Left renal pelvis (tissue), 4 donors: ENCODE measurements at regions not wholly inside any gene's neighbourhood (a gene's known extent, or its start where the extent isn't known, plus 50 kb on each side); places are given as distances from the start of the nearest gene placed in this dataset.

ENCODE experiments used
- DNase-seq, 4 donors: peaks; one replicate each; pipeline ENCODE4 v3.0.0-alpha.2; 2013; ENCODE audit warnings: low read depth in 4 of 4, low spot score in 3 of 4

DNA sequence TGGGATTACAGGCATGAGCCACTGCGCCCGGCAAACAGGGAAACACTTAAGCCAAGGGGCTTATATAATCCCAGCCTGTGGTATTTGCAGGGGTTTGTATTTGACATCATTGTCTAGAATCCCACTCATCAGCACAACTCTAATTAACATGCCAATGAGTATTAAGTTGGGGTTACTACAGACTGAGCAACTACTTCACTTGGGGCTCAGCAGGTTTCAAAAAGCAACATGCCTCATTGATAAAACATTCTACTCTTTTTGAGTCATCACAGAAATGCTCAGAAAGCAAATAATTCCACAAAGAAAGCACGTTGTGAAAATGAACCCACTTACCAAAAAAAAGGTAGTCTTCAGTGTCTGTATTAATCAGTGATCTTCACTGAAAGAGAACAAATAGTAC lies 236.9 kb upstream of the CELF2 start:
- DNase-seq, result no peak

DNA sequence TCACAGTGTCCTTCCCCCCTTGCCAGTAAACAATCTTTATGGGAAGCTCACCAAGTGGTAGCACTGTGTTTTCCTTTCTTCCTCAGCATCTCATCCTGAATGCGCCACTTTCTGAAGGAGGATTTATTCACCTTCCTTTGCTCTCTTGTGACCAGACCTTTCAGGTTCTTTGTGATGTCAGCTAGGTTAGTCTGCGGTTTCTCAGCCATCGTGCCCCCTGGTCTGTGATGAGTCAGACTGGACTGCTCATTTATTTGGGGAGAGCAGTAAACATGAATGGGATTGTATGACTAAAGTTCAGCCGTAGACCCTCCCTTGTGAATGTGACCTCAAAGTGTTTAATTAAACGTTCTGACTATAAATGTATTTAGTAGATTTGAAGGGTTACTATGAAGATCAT lies 235.1 kb upstream of the CELF2 start:
- DNase-seq, result no peak

DNA sequence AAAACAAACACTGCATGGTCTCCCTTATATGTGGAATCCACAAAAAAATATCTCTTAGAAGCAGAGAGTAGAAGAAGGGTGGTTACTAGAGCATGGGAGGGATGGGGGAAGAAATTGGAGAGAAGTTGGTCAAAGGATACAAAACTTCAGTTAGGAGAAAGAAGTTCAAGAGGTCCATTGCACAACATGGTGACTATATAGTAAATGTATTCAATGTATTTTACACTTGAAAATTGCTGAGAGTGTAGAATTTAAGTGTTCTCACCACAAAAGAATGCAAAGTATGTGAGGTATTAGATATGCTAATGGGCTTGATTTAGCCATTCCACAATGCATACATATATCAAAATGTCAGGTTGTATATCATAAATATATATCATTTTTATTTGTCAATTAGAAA lies 232.0 kb upstream of the CELF2 start:
- DNase-seq, result no peak

DNA sequence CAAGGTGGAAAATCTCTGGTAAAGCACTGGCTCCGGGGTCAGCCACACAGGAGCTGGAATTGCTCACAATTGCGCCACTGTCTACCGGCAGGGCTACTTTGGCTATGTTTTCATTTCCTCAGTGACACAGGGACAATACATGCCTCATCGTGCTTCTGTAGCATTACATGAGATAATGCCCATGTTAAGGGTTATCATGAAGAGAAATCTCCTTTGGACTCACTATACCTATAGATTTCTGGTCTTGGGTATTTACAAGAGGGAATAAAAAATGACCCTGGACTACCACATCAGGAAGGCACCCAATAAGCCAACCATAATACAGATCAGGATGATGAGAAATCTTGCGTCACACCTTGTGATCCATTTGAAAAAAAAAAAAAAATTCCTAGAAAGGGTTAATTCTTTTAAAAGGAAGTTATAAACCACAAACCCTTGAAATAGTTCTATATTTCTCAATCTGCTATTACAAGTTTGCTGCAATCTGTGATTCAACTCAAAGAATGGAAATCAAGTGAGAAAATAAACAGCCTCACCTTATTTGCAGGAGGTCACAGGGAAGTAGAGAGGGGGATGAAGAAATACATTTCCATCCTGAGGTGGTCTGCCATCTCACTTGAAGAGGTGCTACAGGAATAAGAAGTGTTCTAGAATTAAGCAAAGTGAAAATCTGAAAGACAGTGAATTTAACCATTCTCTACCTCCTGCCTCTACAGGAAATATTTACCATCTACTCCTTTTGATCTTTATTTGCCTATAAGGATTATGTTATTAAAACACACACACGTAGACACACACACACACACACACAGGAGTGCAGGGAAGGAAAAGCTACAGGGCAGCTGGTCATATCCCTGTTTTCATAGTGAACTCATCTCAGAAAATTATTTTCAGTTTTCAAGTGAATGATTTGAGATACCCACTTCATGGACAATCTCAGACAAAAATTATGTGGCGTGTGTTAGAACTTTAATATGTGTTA lies 231.3 kb upstream of the CELF2 start:
- DNase-seq, result no peak

DNA sequence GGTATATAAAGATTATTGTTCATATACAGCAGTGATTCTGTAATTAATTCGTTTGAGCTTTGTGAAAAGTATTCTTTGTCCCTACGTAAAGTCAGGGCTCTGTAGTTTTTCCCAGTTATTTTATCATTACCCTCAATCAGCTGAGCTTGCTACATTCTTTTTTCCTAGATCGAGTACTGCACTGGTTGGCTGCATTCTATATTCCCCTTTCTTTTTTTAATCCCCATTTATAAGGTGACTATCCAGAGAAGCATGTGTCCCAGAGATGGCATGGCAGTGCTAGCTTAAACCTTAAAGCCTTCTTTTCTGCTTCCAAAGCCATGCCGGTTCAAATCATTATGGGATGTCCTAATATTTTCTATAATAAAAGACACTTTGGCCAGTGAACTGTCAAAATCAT lies 230.1 kb upstream of the CELF2 start:
- DNase-seq, result no peak

DNA sequence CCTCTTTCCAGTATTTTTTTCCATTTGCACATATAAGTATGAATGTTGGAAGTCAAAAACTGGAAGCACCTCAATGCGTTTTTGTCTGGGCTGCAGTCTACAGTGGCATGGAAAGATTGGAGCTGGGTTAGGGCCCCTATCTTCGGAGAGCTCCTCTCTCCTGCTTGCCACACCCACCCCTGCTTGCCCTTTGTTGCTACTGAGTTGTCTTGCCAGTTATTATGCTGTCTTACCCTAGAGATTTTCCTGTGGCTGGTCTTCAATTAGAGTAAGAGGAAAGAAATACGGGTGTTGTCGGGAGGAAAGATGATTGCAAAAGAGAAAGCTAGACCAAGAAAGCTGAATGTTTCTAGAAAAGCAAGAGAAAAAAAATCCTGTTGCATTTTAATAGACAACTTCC lies 228.9 kb upstream of the CELF2 start:
- DNase-seq, result no peak

DNA sequence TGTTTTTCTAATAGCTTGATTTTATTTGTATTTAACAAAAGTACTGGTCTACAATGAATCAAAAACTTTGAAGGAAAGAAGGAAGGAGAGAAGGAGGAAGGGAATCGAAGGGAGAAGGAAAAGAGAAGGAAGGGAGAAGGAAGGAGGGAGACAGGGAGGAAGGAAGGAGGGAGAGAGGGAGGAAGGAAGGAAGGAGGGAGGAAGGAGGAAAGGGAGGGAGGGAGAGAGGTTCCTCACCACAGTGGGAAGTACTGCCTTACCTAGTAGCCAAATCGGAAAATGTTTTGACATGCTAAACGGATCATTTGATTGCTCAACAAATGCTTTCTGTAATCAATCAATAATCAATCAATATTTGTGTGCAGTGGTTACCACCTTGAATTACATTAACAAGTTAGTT lies 225.8 kb upstream of the CELF2 start:
- DNase-seq, result no peak

DNA sequence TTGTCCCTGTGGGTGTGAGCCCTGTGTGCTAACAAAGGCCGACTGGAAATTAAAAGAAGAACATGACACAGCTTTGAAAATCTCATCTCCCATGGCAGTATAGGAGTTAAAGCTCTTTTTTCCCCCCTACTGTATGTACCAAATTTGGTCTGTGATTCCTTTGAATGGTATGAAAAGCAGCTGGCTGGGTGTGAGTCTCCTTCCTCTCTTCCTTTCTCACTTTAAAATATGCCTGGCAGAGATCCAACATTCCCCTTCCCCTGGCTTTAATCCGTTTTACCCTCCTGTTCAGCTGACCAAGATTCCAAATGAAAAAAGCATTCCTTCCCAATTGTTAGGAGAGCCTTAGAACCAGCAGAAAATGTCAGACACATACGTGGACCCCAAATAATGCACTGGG lies 225.0 kb upstream of the CELF2 start:
- peak in 3 of 4 donors; percentile 18 to 37 (median 20) for DNase-seq

DNA sequence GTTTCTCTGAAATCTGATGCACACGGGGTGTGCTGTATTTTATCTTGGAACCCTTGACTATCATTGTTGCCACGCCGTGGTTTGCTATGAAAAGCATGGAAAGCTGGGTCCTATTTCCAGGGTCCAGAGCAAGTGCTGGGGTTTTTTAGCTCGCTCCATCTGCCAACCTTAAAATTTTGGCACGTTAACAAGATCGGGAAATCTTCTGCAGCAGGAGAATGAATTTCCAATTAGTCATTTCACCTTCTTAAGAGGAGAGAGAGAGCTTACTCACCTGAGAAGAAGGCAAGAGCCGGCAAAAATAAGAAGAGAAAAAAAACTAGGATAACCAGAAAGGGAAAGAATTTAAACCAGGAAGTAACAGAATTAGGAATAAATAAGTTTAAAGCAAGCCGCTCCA lies 223.6 kb upstream of the CELF2 start:
- no peak for DNase-seq

DNA sequence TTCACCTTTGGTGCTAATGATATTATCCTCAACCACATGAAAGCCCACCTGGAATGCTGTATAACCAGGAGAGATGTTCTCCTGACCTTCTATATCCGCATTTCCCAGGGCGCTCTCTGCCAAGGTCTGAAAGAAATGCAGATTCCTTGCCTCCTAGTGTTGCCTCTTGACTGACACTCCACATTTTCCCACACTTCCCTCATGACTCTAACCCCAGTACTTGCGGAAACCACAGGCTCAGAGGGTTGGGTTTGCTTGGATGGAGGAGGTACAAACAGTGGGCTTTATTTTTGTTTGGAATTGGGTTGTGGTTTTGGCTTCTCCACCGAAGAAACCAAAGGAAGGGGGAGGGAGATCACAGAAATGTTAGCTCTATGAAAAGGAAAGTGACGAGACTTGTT lies 222.9 kb upstream of the CELF2 start:
- DNase-seq, result no peak

DNA sequence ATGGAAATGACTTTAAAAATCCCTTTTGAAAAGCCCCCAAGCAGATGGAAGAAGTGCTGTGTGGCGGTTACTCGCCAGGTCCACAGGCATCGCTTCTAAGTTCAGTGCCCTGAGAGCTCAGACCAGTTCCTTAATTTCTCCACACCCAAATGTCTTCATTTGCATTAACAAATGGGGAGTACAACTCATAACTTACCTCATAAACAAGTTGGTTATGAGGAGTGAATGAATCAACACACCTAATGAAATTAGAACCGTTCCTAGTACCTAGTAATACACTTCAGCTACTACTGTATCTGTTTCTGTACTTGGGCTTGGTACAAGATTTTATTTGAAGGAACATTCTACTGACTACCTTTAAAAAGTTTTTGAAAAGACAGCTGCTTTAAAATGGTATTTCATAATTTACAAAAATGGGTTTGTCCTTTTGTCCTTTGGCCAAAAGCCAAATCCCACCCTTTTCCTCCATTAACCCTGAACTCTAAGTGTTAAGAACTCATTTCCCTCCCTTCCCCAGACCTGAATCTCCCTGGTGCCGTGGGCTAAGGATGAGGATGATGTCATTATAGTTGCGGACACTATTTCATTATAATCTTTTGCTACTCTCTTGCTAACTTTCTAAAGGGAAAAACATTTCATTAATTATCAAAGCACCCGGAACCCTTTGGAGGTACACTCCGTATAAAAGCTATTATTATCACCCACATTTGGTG lies 221.5 kb upstream of the CELF2 start:
- no peak for DNase-seq

DNA sequence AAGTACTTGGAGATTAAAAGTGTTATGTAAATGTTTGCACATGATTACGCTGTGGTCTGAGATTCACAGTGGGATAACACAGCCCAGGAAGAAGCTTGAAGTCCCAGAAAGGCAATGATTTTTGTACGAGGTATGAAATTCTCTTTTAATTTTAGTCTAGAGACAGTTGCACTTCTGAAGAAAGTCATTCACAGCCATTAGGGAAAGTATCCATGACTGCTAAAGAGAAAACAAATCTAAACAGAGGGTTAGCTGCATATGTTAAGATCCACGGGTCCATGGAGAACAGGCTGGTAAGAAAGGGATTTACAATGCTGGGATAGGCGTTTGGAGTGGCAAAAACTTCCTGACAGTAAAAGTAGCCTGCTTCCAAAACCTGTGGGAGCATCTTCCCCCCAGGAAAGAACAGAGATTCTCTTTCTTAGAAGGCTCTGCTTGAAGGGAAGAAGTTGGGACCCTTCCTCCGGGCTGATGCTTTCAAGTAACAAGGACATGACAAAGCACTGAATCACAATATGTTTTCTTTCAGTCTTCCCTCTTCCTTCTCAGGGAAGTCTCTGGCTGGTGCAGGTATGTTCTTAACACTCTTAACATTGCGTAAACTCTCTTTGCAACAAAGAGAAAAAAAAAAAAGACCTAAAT lies 220.8 kb upstream of the CELF2 start:
- DNase-seq, result no peak

DNA sequence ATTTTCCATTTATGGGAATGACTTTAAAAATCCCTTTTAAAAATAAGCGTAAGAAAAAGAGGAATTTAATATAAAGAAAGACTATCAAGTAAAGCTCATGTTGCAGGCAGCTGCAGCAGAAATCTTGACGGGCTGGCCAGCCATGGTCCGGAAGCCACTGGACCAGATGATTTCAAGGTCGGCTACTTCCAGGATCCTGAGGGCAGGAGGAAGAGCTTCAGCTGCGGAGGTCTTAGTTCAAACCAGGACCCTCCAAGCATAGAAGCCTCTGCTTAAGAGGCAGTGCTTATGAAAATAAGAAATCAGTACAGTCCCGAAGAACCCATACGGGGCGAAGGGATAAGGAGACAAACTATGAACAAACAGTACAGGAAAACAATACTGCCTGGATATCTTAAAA lies 220.2 kb upstream of the CELF2 start:
- DNase-seq, result no peak

DNA sequence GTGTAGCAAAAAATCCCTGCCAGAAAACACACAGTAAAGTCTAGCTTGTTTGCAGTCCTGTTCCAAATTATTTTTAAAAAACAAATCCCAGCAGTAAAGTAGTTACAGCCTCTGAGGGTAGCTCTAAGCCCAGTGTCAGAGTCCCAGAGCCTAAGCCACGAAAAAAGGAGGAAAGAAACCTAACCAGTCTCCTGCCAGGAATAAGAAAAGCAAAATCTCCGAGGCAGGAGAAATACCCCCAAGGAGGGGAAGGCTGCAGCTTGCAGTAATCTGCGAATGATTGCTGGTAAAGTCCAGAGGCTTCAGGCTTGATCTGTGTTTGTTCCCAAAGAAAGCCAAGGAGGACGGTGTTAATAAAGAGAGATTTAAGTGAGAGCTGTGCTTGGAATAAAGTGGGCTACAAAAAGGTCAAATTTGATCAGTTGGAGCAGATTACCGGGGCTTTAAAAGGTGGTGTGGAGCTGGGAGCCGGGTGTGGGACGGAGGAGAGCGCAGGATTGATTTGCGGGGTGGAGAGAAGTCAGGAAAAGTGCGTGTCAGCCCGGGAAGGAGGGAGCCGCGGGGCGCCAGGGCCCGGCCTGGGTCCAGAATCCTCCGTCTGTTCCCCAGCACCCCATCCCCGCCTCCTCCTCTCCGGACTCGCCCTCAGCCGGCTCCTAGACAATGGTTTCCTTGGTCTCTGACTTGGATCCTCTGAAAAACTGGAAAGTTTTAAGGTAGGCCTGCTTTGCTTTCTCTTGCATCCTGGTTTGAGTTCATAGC lies 219.4 kb upstream of the CELF2 start:
- DNase-seq, result no peak

DNA sequence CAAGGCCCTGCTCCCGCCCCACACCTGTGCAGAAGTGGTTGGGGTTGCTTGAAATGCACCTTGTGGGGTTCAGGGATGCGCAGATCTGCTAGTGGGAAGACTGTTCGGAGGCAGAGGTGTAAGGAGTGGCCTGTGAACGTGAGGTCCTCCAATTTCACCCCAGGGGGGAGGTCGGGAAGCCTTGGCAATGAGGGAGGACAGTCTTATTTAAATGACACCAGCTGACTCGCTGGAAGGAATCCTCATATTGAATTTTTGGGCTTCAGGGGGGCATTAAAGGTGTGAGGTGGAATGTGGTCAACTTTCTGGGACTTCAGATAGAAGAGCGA lies 218.8 kb upstream of the CELF2 start:
- DNase-seq, result no peak

DNA sequence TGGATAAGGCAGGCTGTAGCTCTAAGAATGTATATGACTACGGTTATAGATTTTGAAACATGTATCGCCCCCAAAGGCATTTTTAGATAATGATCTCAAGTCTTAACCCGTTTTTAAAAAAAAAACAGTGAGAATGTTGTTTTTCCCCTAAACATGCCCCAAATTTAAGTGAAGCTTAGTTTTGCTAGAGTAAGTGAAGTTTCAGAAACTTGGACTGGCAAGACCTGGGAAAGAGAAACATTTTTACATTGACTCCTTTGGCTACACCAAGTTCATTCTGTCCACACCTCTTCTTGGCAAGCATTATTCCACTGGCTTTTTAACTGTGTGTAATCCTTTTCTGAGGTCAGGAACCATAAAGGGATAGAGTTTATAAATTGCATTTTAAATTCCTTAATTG lies 216.7 kb upstream of the CELF2 start:
- DNase-seq, result no peak

DNA sequence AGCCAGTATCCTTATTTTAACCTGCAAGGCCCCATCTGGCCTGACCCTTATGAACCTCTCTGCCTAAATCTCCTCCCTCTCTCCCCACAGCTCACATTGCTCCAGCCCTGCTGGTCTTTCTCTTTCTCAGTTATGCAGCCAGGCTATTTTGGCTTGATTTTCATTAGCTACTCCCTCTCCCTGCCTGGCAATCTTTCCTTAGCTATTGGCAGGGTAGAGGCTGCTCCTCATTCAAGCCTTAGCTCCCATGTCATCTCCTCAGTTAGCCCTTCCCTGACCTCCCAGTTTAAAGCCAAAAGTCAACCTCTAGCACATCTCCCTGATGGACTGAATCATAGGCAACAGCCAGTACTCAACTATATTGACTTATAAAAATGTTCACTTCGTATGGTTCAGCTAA lies 214.4 kb upstream of the CELF2 start:
- DNase-seq, result no peak

DNA sequence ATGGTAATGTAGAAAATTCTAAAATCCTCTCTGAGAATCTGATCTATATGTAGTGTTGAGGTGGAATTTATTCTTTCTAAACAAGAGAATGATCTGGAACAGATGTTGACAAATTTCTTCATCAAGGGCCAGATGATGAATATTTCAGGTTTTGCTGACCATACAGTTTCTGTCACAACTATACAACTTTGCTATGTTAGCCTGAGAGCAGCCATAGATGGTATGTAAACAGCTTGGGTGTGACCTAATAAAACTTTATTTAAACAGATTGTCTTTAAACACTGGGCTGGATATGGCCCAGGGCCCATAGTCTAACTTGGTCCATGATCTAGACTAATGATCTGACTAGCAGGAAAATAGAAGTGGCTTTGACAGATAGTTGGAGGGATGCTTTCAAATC lies 213.6 kb upstream of the CELF2 start:
- no peak for DNase-seq

DNA sequence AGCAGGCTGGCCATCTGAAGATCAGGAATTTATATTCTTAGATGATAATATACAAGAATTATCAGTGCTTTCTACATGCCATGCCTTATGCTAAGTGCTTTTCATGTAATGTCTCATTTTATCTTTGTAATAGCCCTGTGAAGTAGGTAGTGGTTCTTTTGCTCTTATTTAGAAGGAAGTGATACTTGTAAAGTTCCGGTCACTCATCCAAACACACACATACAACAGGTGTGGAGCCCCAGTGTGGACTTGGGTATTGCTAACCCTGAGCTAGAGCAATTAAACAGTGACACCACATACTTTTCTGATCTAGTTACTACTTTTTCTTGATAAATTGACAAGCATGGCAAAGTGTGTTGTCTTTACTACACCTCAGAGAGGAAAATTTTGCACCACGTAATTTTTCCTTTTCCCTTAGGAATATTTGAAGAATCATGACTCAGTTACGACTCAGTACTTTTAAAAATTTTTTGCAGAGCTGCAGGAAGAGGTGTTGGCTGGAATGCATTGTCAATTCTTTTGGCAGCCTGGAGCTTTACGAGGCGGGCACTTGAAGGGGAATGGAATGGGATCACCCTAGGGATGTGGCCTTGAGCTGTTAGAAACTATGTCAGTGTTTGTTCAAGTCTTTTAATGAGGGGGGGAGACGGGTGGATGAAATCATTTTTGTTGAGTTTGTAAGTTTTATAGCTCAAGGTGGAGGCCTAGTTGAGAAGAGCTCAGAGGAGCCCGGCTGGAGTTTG lies 212.5 kb upstream of the CELF2 start:
- no peak for DNase-seq

DNA sequence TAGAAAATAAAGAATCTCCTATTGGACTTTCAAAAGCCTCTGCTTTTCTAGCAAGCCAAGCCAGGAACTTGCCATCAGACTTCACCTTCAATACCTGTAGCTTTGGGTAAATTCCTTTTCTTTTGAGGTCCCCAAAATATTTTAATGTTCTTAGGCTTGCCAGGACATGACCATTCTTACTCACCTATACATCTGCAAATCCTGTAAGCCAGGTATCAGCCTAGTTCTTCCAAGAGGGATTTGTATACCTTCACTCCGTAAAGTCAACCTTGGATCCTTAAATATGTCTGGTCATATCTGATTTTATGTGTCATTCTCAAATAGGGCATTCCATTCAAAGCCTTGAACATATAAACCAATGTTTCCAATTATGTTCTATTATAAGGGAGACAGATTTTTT lies 210.6 kb upstream of the CELF2 start:
- DNase-seq, result no peak
